HepG2 (cell line): ENCODE measurements at regions not wholly inside any gene's neighbourhood (a gene's known extent, or its start where the extent isn't known, plus 50 kb on each side); places are given as distances from the start of the nearest gene placed in this dataset.

ENCODE experiments used
- ATAC-seq: fragments of 200-7000 bp; cut with Tn5 transposase; 3 replicates; pipeline ENCODE4 v1.9.1; 2020; ENCODE audit warnings: mild to moderate bottlenecking, moderate library complexity
- BruUV-seq: library from RNA; stranded (reverse); fragments of 400-500 nt; replicated peaks from 2 replicates; lab custom pipeline; 2021; lab: Mats Ljungman, UMichigan
- CTCF ChIA-PET: fragments of 300-600 bp; formaldehyde crosslinking; extraction: SDS; loops from one replicate; lab custom pipeline; 2021; ENCODE audit warnings: low total read pairs, inconsistent platforms, low intra/inter-chr PET ratio; lab: Yijun Ruan, JAX
- POLR2A ChIA-PET: fragments of 350-600 bp; sonication (Branson Sonifier 250); formaldehyde crosslinking; loops from one replicate; lab custom pipeline; 2020; ENCODE audit warnings: antibody characterized with exemption, inconsistent platforms; lab: Yijun Ruan, JAX
- DNase-seq: peaks from one replicate; pipeline ENCODE4 v3.0.0-alpha.2; 2015; ENCODE audit warnings: low spot score
- FAIRE-seq: peaks from 3 replicates; lab custom pipeline; 2011; peaks lifted over from hg19 to GRCh38; lab: Jason Lieb, UNC
- H2AFZ ChIP-seq: one replicate; pipeline ENCODE4 v1.6.1; 2011; ENCODE audit warnings: low read length, inconsistent platforms
- H3K27ac ChIP-seq: fragments of 300-600 bp; 3 replicates; pipeline ENCODE4 v1.8.0; 2011; ENCODE audit warnings: mixed run types, mild to moderate bottlenecking, mixed read lengths, low read length, inconsistent platforms; ENCODE audit not compliant: insufficient read depth; ENCODE audit errors: extremely low read length
- H3K27me3 ChIP-seq, 2 experiments: fragments of 200-600 bp in 1 of 2; 2 replicates in 1 of 2; 3 replicates in 1 of 2; pipeline versions ENCODE4 v1.6.0 to v1.8.0; 2011; ENCODE audit warnings: low read length in 2 of 2, mild to moderate bottlenecking in 2 of 2, moderate library complexity in 2 of 2, inconsistent platforms in 1 of 2; ENCODE audit not compliant: insufficient read depth in 2 of 2, control insufficient read depth in 1 of 2
- H3K36me3 ChIP-seq, 2 experiments: fragments of 200-600 bp in 1 of 2; replicated peaks in 1 of 2; 2 replicates in 1 of 2; 3 replicates in 1 of 2; pipeline versions ENCODE4 v1.5.1 to v1.8.0; 2011; ENCODE audit warnings: low read length in 2 of 2, inconsistent platforms in 1 of 2; ENCODE audit not compliant: insufficient read depth in 2 of 2, control insufficient read depth in 1 of 2
- H3K4me1 ChIP-seq: 2 replicates; pipeline ENCODE4 v1.5.1; 2012; ENCODE audit warnings: low read length, inconsistent platforms; ENCODE audit not compliant: insufficient read depth
- H3K4me2 ChIP-seq: 2 replicates; pipeline ENCODE4 v1.6.0; 2011; ENCODE audit warnings: low read depth, low read length, inconsistent platforms
- H3K4me3 ChIP-seq, 3 experiments: fragments of 200-600 bp in 1 of 3; sonication (generic), shearing (Covaris generic) in 1 of 3; replicated peaks in 1 of 3; 2 replicates each; pipeline ENCODE4 v1.5.1; 2011 to 2016; ENCODE audit warnings: low read length in 3 of 3, inconsistent platforms in 2 of 3, low read depth in 2 of 3, mild to moderate bottlenecking in 2 of 3, control low read depth in 1 of 3, mixed read lengths in 1 of 3; ENCODE audit not compliant: insufficient read depth in 1 of 3
- H3K79me2 ChIP-seq: one replicate; pipeline ENCODE4 v1.6.1; 2011; ENCODE audit warnings: low read length, inconsistent platforms; ENCODE audit not compliant: insufficient read depth
- H3K9ac ChIP-seq: 2 replicates; pipeline ENCODE4 v1.6.0; 2011; ENCODE audit warnings: mild to moderate bottlenecking, low read depth, low read length, inconsistent platforms; ENCODE audit not compliant: insufficient read depth
- H3K9me3 ChIP-seq: 2 replicates; pipeline ENCODE4 v1.5.1; 2012; ENCODE audit warnings: mild to moderate bottlenecking, low read length
- H4K20me1 ChIP-seq: 2 replicates; pipeline ENCODE4 v1.6.0; 2011; ENCODE audit warnings: inconsistent platforms, mild to moderate bottlenecking, low read length, moderate library complexity; ENCODE audit not compliant: insufficient read depth
- CTCF ChIP-seq: sonication (generic); formaldehyde crosslinking; IDR thresholded peaks from 2 replicates; pipeline ENCODE4 v1.5.0; 2020; ENCODE audit warnings: mild to moderate bottlenecking, missing genetic modification reagents, moderate library complexity
- DMAP1 ChIP-seq: IDR thresholded peaks from 2 replicates; pipeline ENCODE4 v1.6.1; 2016
- GATA4 ChIP-seq: sonication (generic); IDR thresholded peaks from 2 replicates; pipeline ENCODE4 v1.6.1; 2016; ENCODE audit warnings: antibody characterized with exemption, low read depth, borderline replicate concordance
- HINFP ChIP-seq: sonication (generic); formaldehyde crosslinking; IDR thresholded peaks from 2 replicates; pipeline ENCODE4 v1.4.0; 2020; ENCODE audit warnings: low read depth, mild to moderate bottlenecking, missing genetic modification reagents
- MXD1 ChIP-seq: sonication (generic); formaldehyde crosslinking; IDR thresholded peaks from 2 replicates; pipeline ENCODE4 v1.4.0; 2020; ENCODE audit warnings: mild to moderate bottlenecking, missing genetic modification reagents
- MXD3 ChIP-seq: IDR thresholded peaks from 2 replicates; pipeline ENCODE4 v1.6.1; 2016; ENCODE audit warnings: mild to moderate bottlenecking, missing biosample characterization, missing genetic modification reagents
- U2AF2 ChIP-seq: fragments of 200-400 bp; formaldehyde crosslinking; IDR thresholded peaks from 2 replicates; pipeline ENCODE4 v1.6.1; 2017; ENCODE audit warnings: low read depth, mild to moderate bottlenecking, low read length
- ZBTB33 ChIP-seq: sonication (generic); formaldehyde crosslinking; IDR thresholded peaks from 2 replicates; pipeline ENCODE4 v1.4.0; 2020; ENCODE audit warnings: missing genetic modification reagents
- ZFP36 ChIP-seq: fragments of 150-350 bp; IDR thresholded peaks from 2 replicates; pipeline ENCODE4 v1.6.1; 2018; ENCODE audit warnings: borderline replicate concordance, low read length, low read depth; ENCODE audit not compliant: partially characterized antibody
- ZNF234 ChIP-seq: sonication (generic); formaldehyde crosslinking; conservative IDR thresholded peaks from 2 replicates; pipeline ENCODE4 v1.5.1; 2020; ENCODE audit warnings: mild to moderate bottlenecking, missing genetic modification reagents
- ZNF609 ChIP-seq: sonication (generic); formaldehyde crosslinking; IDR thresholded peaks from 2 replicates; pipeline ENCODE4 v1.4.0; 2020; ENCODE audit warnings: mild to moderate bottlenecking, missing genetic modification reagents, borderline replicate concordance
- ZSCAN5A ChIP-seq: sonication (generic); formaldehyde crosslinking; IDR thresholded peaks from 2 replicates; pipeline ENCODE4 v1.8.0; 2022; ENCODE audit warnings: mild to moderate bottlenecking, missing genetic modification reagents, borderline replicate concordance
- WGBS: methylation state at CpG from one replicate; pipeline ENCODE4 v1.1.6; 2017; ENCODE audit warnings: low lambda C conversion rate; 5-methylcytosine and 5-hydroxymethylcytosine counted together
- in situ Hi-C: cut with HindIII; loops from 2 replicates; pipeline ENCODE4 v1.10.0; 2017; ENCODE audit warnings: low pct_unique_long_range_greater_than_20kb; ENCODE audit not compliant: extremely low pct_ligation_motif_present
- intact Hi-C: fragments of 100-400 bp; cut with micrococcal nuclease; formaldehyde crosslinking; loops from one replicate; pipeline ENCODE4 v1.10.0; 2022; ENCODE audit not compliant: unreplicated experiment

GRCh38 chr14:66104486-66104885 is 381.7 kb upstream of the CCDC196 start:
- no peak overlapping the region for H2AFZ ChIP-seq
- H3K79me2 ChIP-seq: no peaks in the 10 kb centered on the region
- peaks cover 0 to 5% of the 10 kb centered on the region in 2 experiments; a peak in 1 of 5 replicates for H3K27me3 ChIP-seq
- DNase-seq: no peak
- no peak overlapping the region for H3K9ac ChIP-seq
- no TSS peak for BruUV-seq
- ChIA-PET CTCF (no interaction called here), POLR2A (no interaction called here)
- H4K20me1 ChIP-seq: no peaks in the 10 kb centered on the region
- ATAC-seq: no peak
- 27% methylated on average over 5 of the region's 5 CpGs for WGBS
- H3K9me3 ChIP-seq: no peaks in the 10 kb centered on the region
- H3K4me2 ChIP-seq: no peak overlapping the region
- no peak for FAIRE-seq
- in situ Hi-C loops (no loop called here), intact Hi-C loops (no loop called here)
- no peaks in the 10 kb centered on the region for H3K36me3 ChIP-seq
- H3K27ac ChIP-seq: no peak overlapping the region
- no peaks in the 10 kb centered on the region for H3K4me1 ChIP-seq
- H3K4me3 ChIP-seq: no peak overlapping the region
- TF ChIP-seq MXD3 (no peak), CTCF (CRISPR knock-in tag) (no peak), MXD1 (CRISPR knock-in tag) (no peak), GATA4 (no peak), DMAP1 (CRISPR knock-in tag) (no peak), ZBTB33 (CRISPR knock-in tag) (no peak), ZNF234 (CRISPR knock-in tag) (no peak), ZFP36 (no peak), ZSCAN5A (CRISPR knock-in tag) (no peak), U2AF2 (no peak), ZNF609 (CRISPR knock-in tag) (no peak), HINFP (CRISPR knock-in tag) (no peak)
